Activated CD8-positive, alpha-beta T cell treated with anti-CD3 and anti-CD28 coated beads for 36 hours (primary cell): ENCODE measurements at regions not wholly inside any gene's neighbourhood (a gene's known extent, or its start where the extent isn't known, plus 50 kb on each side); places are given as distances from the start of the nearest gene placed in this dataset.

ENCODE experiments used
- ATAC-seq: fragments of 200-7000 bp; cut with Tn5 transposase; one replicate; pipeline ENCODE4 v1.10.0; 2021; ENCODE audit warnings: mild to moderate bottlenecking, moderate library complexity
- CTCF ChIA-PET: fragments of 350-600 bp; sonication (Branson Sonifier 250); formaldehyde crosslinking; loops from one replicate; lab custom pipeline; 2021; ENCODE audit warnings: antibody characterized with exemption; lab: Charles Lee
- POLR2A ChIA-PET: fragments of 350-600 bp; sonication (Branson Sonifier 250); formaldehyde crosslinking; loops from one replicate; lab custom pipeline; 2021; ENCODE audit warnings: antibody characterized with exemption; lab: Charles Lee
- DNase-seq: peaks from one replicate; pipeline ENCODE4 v3.0.0-alpha.2; 2020
- H3K27ac Mint-ChIP-seq: one replicate; pipeline ENCODE4 v1.8.0; 2021; ENCODE audit warnings: mild to moderate bottlenecking, mixed read lengths
- H3K27me3 Mint-ChIP-seq: one replicate; pipeline ENCODE4 v1.8.0; 2021; ENCODE audit warnings: mixed read lengths
- H3K36me3 Mint-ChIP-seq: one replicate; pipeline ENCODE4 v1.8.0; 2021; ENCODE audit warnings: low read depth, mixed read lengths
- H3K4me1 Mint-ChIP-seq: one replicate; pipeline ENCODE4 v1.8.0; 2021; ENCODE audit warnings: low read depth, mixed read lengths
- H3K4me3 Mint-ChIP-seq: one replicate; pipeline ENCODE4 v1.8.0; 2021; ENCODE audit warnings: mild to moderate bottlenecking, moderate library complexity, mixed read lengths
- H3K9me3 Mint-ChIP-seq: one replicate; pipeline ENCODE4 v1.8.0; 2021; ENCODE audit warnings: mixed read lengths
- CTCF ChIP-seq: fragments of 200-600 bp; IDR thresholded peaks from one replicate; pipeline ENCODE4 v1.8.0; 2022; ENCODE audit warnings: antibody characterized with exemption, mild to moderate bottlenecking
- intact Hi-C: fragments of 100-400 bp; cut with micrococcal nuclease; formaldehyde crosslinking; loops from one replicate; pipeline ENCODE4 v1.10.0; 2022

GRCh38 chr9:23194281-23194680 is 631.8 kb downstream of the ELAVL2 start:
- Mint-ChIP-seq H3K9me3 (peaks cover 11% of the 10 kb centered on the region), H3K4me1 (no peaks in the 10 kb centered on the region), H3K27me3 (no peaks in the 10 kb centered on the region), H3K4me3 (no peak overlapping the region), H3K27ac (no peak overlapping the region), H3K36me3 (no peaks in the 10 kb centered on the region)
- TF ChIP-seq CTCF: no peak
- intact Hi-C loops: no loop called here
- CTCF ChIA-PET: no interaction called here
- DNase-seq: no peak
- POLR2A ChIA-PET: no interaction called here
- no peak for ATAC-seq

- DNase-seq: no peak
- Mint-ChIP-seq H3K27me3 (no peaks in the 10 kb centered on the region), H3K4me3 (no peak overlapping the region), H3K9me3 (peaks cover 5% of the 10 kb centered on the region), H3K27ac (no peak overlapping the region), H3K4me1 (no peaks in the 10 kb centered on the region), H3K36me3 (no peaks in the 10 kb centered on the region)
- ChIA-PET CTCF (no interaction called here), POLR2A (no interaction called here)
- intact Hi-C loops: no loop called here
- no peak for TF ChIP-seq CTCF
- no peak for ATAC-seq
Measured at GRCh38 chr9:23215688-23216087, 610.4 kb downstream of the ELAVL2 start.

- ChIA-PET POLR2A (no interaction called here), CTCF (no interaction called here)
- ATAC-seq (no peak), DNase-seq (no peak)
- Mint-ChIP-seq H3K9me3 (peaks cover 6% of the 10 kb centered on the region), H3K4me3 (no peak overlapping the region), H3K27ac (no peak overlapping the region), H3K4me1 (no peaks in the 10 kb centered on the region), H3K36me3 (no peaks in the 10 kb centered on the region), H3K27me3 (no peaks in the 10 kb centered on the region)
- intact Hi-C loops: no loop called here
- TF ChIP-seq CTCF: no peak
Measured at GRCh38 chr9:23219471-23219870, 606.6 kb downstream of the ELAVL2 start.

GRCh38 chr9:23220171-23220570 is 605.9 kb downstream of the ELAVL2 start:
- H3K27ac Mint-ChIP-seq: no peak overlapping the region
- intact Hi-C loops: no loop called here
- ChIA-PET CTCF (no interaction called here), POLR2A (no interaction called here)
- no peaks in the 10 kb centered on the region for H3K4me1 Mint-ChIP-seq
- no peaks in the 10 kb centered on the region for H3K27me3 Mint-ChIP-seq
- H3K9me3 Mint-ChIP-seq: peaks cover 9% of the 10 kb centered on the region
- ATAC-seq (no peak), DNase-seq (no peak)
- no peaks in the 10 kb centered on the region for H3K36me3 Mint-ChIP-seq
- no peak for TF ChIP-seq CTCF
- H3K4me3 Mint-ChIP-seq: no peak overlapping the region

GRCh38 chr9:23220957-23221356 is 605.1 kb downstream of the ELAVL2 start:
- CTCF ChIA-PET: no interaction called here
- intact Hi-C loops: no loop called here
- ATAC-seq (no peak), DNase-seq (no peak)
- H3K27me3 Mint-ChIP-seq: no peaks in the 10 kb centered on the region
- POLR2A ChIA-PET: no interaction called here
- H3K9me3 Mint-ChIP-seq: peaks cover 9% of the 10 kb centered on the region
- H3K4me3 Mint-ChIP-seq: no peak overlapping the region
- no peak for TF ChIP-seq CTCF
- no peaks in the 10 kb centered on the region for H3K36me3 Mint-ChIP-seq
- no peaks in the 10 kb centered on the region for H3K4me1 Mint-ChIP-seq
- H3K27ac Mint-ChIP-seq: no peak overlapping the region
